Activated CD8-positive, alpha-beta memory T cell treated with anti-CD3 and anti-CD28 coated beads, Interleukin-2, amount 50 U/mL, for 24 hours (primary cell): ENCODE measurements at regions not wholly inside any gene's neighbourhood (a gene's known extent, or its start where the extent isn't known, plus 50 kb on each side); places are given as distances from the start of the nearest gene placed in this dataset.
"Not testable (repeated sequence)": the region's sequence is repeated elsewhere in the genome, so short reads cannot be mapped to it uniquely, and the experiment has no call there.

Experiments
- DNase-seq: peaks from one replicate; pipeline ENCODE4 v3.0.0-alpha.2; 2020; ENCODE audit errors: extremely low read depth

- no peak for DNase-seq
Measured at GRCh38 chr2:234406085-234406484, 90.8 kb downstream of the ARL4C start.

GRCh38 chr2:234405462-234405861 lies 91.4 kb downstream of the ARL4C start:
- DNase-seq, result no peak

- no peak for DNase-seq
Measured at GRCh38 chr2:234404957-234405356, 91.9 kb downstream of the ARL4C start.

- DNase-seq, result no peak
Measured at GRCh38 chr2:234403751-234404150, 93.1 kb downstream of the ARL4C start.

- no peak for DNase-seq
Measured at GRCh38 chr2:234403074-234403473, 93.8 kb downstream of the ARL4C start.

- no peak for DNase-seq
Measured at GRCh38 chr2:234401426-234401825, 95.5 kb downstream of the ARL4C start.

- no peak for DNase-seq
Measured at GRCh38 chr2:234399451-234400246, 97.2 kb downstream of the ARL4C start.

GRCh38 chr2:234398531-234398930 lies 98.3 kb downstream of the ARL4C start:
- no peak for DNase-seq

GRCh38 chr2:234395891-234396420 lies 100.9 kb downstream of the ARL4C start:
- DNase-seq, result no peak

GRCh38 chr2:234394450-234394849 lies 102.4 kb downstream of the ARL4C start:
- DNase-seq, result no peak

GRCh38 chr2:234393354-234393753 lies 103.5 kb downstream of the ARL4C start:
- DNase-seq, result no peak

GRCh38 chr2:234392041-234392615 lies 104.8 kb downstream of the ARL4C start:
- no peak for DNase-seq

GRCh38 chr2:234391625-234392024 lies 105.3 kb downstream of the ARL4C start:
- no peak for DNase-seq

GRCh38 chr2:234389661-234390060 lies 107.2 kb downstream of the ARL4C start:
- DNase-seq, result not testable (repeated sequence)

- no peak for DNase-seq
Measured at GRCh38 chr2:234388591-234388990, 108.3 kb downstream of the ARL4C start.

GRCh38 chr2:234386971-234387370 lies 109.9 kb downstream of the ARL4C start:
- DNase-seq, result no peak

- no peak for DNase-seq
Measured at GRCh38 chr2:234382131-234382530, 114.8 kb downstream of the ARL4C start.

GRCh38 chr2:234378958-234379357 lies 117.9 kb downstream of the ARL4C start:
- DNase-seq, result not testable (repeated sequence)

GRCh38 chr2:234378440-234378839 lies 118.4 kb downstream of the ARL4C start:
- no peak for DNase-seq

GRCh38 chr2:234377761-234378391 lies 119.0 kb downstream of the ARL4C start:
- DNase-seq, result no peak

GRCh38 chr2:234376229-234376628 lies 120.7 kb downstream of the ARL4C start:
- no peak for DNase-seq

GRCh38 chr2:234375176-234375880 lies 121.6 kb downstream of the ARL4C start:
- DNase-seq, result no peak
